Psoas muscle (tissue), 7 donors: ENCODE measurements at regions not wholly inside any gene's neighbourhood (a gene's known extent, or its start where the extent isn't known, plus 50 kb on each side); places are given as distances from the start of the nearest gene placed in this dataset.

Source experiments
- ATAC-seq, 4 donors: fragments of 200-7000 bp; cut with Tn5 transposase; one replicate each; pipeline ENCODE4 v1.9.1; 2020; ENCODE audit warnings: moderate library complexity in 3 of 4, mild to moderate bottlenecking in 2 of 4
- DNase-seq, 2 donors: peaks; one replicate each; pipeline ENCODE4 v3.0.0-alpha.2; 2020
- H3K27ac ChIP-seq: fragments of 200-600 bp; one replicate; pipeline ENCODE4 v1.8.0; 2022
- H3K27me3 ChIP-seq, 3 donors: fragments of 200-600 bp in 1 of 3; one replicate each; pipeline versions ENCODE4 v1.6.1 to v1.8.0; 2013 to 2022; ENCODE audit warnings: low read length in 2 of 3, mild to moderate bottlenecking in 2 of 3, moderate library complexity in 1 of 3; ENCODE audit not compliant: insufficient read depth in 3 of 3
- H3K36me3 ChIP-seq, 2 donors: fragments of 200-600 bp in 1 of 2; one replicate each; pipeline versions ENCODE4 v1.6.1 to v1.8.0; 2013 to 2022; ENCODE audit warnings: low read depth in 1 of 2, mild to moderate bottlenecking in 1 of 2, moderate library complexity in 1 of 2; ENCODE audit not compliant: insufficient read depth in 1 of 2
- H3K4me1 ChIP-seq: fragments of 200-600 bp; one replicate; pipeline ENCODE4 v1.8.0; 2022
- H3K4me3 ChIP-seq: fragments of 200-600 bp; one replicate; pipeline ENCODE4 v1.8.0; 2022; ENCODE audit warnings: mild to moderate bottlenecking
- H3K9me3 ChIP-seq: fragments of 200-600 bp; one replicate; pipeline ENCODE4 v1.8.0; 2022
- CTCF ChIP-seq: fragments of 200-600 bp; IDR thresholded peaks from one replicate; pipeline ENCODE4 v1.8.0; 2022; ENCODE audit warnings: antibody characterized with exemption
- WGBS, 3 donors: extraction: QIAGEN DNeasy Blood & Tissue Kit; methylation state at CpG; one replicate each; pipeline versions ENCODE4 v1.1.6 to v1.1.7; 2013; 5-methylcytosine and 5-hydroxymethylcytosine counted together
- intact Hi-C, 2 donors: fragments of 100-400 bp; cut with DNase I; formaldehyde crosslinking; loops; one replicate each; pipeline versions ENCODE4 v1.11.0 to v1.14.2; 2022
- donor health status: healthy with polysubstance abuse.
- donor health status: DM: no; HTN: no; CAD: no; lungs with moderate emphysema.
- donor health status: Bipolar disorder and iron deficiency.
- donor health status: healthy.
- donor health status: DM: yes; HTN: yes; CAD: no.
- donor health status: DM: no; HTN: no; CAD: no.
- donor health status: DM: yes; HTN: yes; CAD: no.

- ATAC-seq: no peak
- Histone ChIP-seq H3K27me3 (no peaks in the 10 kb centered on the region), H3K36me3 (no peaks in the 10 kb centered on the region), H3K4me1 (no peaks in the 10 kb centered on the region), H3K27ac (no peak overlapping the region), H3K4me3 (no peak overlapping the region), H3K9me3 (no peaks in the 10 kb centered on the region)
- intact Hi-C loops: no loop called here
- no peak for TF ChIP-seq CTCF
- WGBS, 3 donors: 86 to 92% (median 91%) methylated on average over 1 of the region's 1 CpG
- DNase-seq: no peak
These were observed 384.4 kb upstream of the PCDH9 start for GRCh38 chr13:67614579-67614978.

DNA sequence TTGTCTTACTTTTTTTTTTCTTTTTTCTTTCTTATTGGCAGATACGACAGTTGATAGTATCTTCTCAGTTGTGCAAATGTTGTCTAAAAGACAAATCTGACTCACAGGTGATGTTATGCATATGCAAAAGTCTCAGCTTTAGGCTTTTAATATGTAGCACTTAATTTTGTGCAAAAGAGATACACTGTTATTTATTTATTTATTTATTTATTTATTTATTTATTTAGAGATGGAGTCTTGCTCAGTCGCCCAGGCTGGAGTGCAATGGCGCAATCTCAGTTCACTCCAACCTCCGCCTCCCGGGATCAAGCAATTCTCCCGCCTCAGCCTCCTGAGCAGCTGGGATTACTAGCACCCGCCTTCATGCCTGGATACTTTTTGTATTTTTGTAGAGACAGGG is 383.9 kb upstream of the PCDH9 start:
- WGBS, 3 donors: 92 to 95% (median 94%) methylated on average over 7 of the region's 7 CpGs
- no peaks in the 10 kb centered on the region for H3K27me3 ChIP-seq
- no peak for DNase-seq

DNA sequence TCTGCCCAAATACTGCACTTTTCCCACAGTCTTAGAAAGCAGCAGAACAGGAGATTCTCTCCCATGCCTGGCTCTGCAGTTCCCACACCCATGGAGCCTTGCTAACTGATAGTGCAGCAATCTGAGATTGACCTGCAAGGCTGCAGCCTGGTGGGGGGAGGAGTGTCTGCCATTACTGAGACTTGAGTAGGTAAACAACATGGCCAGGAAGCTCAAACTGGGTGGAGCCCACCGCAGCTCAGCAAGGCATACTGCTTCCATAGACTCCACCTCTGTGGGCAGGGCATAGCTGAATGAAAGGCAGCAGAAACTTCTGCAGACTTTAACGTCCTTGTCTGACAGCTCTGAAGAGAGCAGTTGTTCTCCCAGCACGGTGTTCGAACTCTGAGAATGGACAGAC is 358.5 kb upstream of the PCDH9 start:
- WGBS, 3 donors: 71 to 85% (median 77%) methylated on average over 4 of the region's 4 CpGs
- ATAC-seq: no peak

More for the DNA sequence above, 383.9 kb upstream of the PCDH9 start:
- no peaks in the 10 kb centered on the region for H3K4me1 ChIP-seq
- ATAC-seq: no peak
- no peak overlapping the region for H3K4me3 ChIP-seq
- intact Hi-C loops: no loop called here
- no peaks in the 10 kb centered on the region for H3K36me3 ChIP-seq
- H3K27ac ChIP-seq: no peak overlapping the region
- no peak for TF ChIP-seq CTCF
- no peaks in the 10 kb centered on the region for H3K9me3 ChIP-seq

DNA sequence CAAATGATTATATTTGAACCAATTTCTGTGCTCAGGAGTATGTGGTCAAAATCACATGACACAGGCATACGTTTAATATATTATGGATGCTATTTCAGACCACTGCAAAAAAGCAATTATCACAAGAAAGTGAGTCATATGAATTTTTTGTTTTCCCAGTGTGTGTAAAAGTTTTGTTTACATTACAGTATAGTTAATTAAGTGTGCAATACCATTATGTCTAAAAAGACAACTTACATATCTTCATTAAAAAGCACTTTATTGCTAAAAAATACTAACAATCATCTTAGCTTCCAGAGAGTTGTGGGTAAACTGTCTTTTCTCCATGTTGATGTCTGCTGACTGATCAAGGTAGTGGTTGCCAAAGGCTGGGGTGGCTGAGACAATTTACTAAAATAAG is 347.2 kb upstream of the PCDH9 start:
- H3K27ac ChIP-seq: no peak overlapping the region
- no peak for ATAC-seq
- no peaks in the 10 kb centered on the region for H3K9me3 ChIP-seq
- 74 to 78% (median 75%) methylated on average over 1 of the region's 1 CpG for WGBS, 3 donors
- H3K27me3 ChIP-seq: no peaks in the 10 kb centered on the region
- H3K4me3 ChIP-seq: no peak overlapping the region
- intact Hi-C loops: no loop called here
- no peak for TF ChIP-seq CTCF
- no peaks in the 10 kb centered on the region for H3K4me1 ChIP-seq
- H3K36me3 ChIP-seq: no peaks in the 10 kb centered on the region
- DNase-seq: no peak

More for the DNA sequence above, 358.5 kb upstream of the PCDH9 start:
- intact Hi-C loops: no loop called here
- Histone ChIP-seq H3K36me3 (no peaks in the 10 kb centered on the region), H3K9me3 (no peaks in the 10 kb centered on the region), H3K4me3 (no peak overlapping the region), H3K4me1 (no peaks in the 10 kb centered on the region), H3K27ac (no peak overlapping the region), H3K27me3 (no peaks in the 10 kb centered on the region)
- TF ChIP-seq CTCF: no peak
- DNase-seq: no peak
